ENCODE measurements at regions not wholly inside any gene's neighbourhood (a gene's known extent, or its start where the extent isn't known, plus 50 kb on each side); places are given as distances from the start of the nearest gene placed in this dataset.

DNA sequence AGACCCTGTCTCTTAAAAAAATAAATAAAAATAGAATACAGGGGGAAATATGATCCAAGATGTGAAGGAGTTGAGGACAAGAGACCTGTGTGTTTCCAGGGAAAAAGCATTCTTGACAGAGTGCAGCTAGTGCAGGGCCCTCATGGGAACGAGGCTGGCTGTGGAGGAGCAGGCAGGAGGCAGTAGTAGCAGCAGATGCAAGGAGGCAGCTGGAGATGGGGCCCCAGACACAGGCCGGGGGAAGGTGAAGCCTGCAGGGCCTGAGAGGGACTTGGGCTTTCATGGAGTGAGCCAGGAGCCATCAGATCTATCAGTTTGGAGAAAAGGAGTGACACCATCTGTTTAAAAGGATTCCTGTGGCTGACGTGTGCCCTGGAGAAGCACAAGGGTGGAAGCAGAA lies 71.4 kb upstream of the ZNF438 start:
- no peak for TF ChIP-seq POLR2AphosphoS5 (IDR thresholded peaks at IDR 0.05)
- no peak for TF ChIP-seq POLR2A (IDR thresholded peaks at IDR 0.05)
- TF ChIP-seq, protein P1, sequence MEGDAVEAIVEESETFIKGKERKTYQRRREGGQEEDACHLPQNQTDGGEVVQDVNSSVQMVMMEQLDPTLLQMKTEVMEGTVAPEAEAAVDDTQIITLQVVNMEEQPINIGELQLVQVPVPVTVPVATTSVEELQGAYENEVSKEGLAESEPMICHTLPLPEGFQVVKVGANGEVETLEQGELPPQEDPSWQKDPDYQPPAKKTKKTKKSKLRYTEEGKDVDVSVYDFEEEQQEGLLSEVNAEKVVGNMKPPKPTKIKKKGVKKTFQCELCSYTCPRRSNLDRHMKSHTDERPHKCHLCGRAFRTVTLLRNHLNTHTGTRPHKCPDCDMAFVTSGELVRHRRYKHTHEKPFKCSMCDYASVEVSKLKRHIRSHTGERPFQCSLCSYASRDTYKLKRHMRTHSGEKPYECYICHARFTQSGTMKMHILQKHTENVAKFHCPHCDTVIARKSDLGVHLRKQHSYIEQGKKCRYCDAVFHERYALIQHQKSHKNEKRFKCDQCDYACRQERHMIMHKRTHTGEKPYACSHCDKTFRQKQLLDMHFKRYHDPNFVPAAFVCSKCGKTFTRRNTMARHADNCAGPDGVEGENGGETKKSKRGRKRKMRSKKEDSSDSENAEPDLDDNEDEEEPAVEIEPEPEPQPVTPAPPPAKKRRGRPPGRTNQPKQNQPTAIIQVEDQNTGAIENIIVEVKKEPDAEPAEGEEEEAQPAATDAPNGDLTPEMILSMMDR (IDR thresholded peaks at IDR 0.05) = no peak
